ENCODE measurements at regions not wholly inside any gene's neighbourhood (a gene's known extent, or its start where the extent isn't known, plus 50 kb on each side); places are given as distances from the start of the nearest gene placed in this dataset.

GRCh38 chr6:170108456-170108855 lies 182.4 kb downstream of the DLL1 start:
- Histone ChIP-seq H3K9me3 (no peaks in the 10 kb centered on the region), H3K36me3 (replicated peaks in 1 of 2; ENCODE audit: insufficient read depth in 1 of 2, low read depth in 2 of 2) (no peaks in the 10 kb centered on the region), H3K4me3 (no peak overlapping the region), H3K4me1 (no peaks in the 10 kb centered on the region), H3K27ac (no peak overlapping the region), H3K27me3 (no peaks in the 10 kb centered on the region)
- intact Hi-C loops (cut with DNase I), result no loop called here
- ATAC-seq (no peak), DNase-seq (peak in 2 of 4 donors; percentile 2 to 9)
- TF ChIP-seq CTCF (IDR thresholded peaks at IDR 0.05) (no peak), POLR2A (IDR thresholded peaks at IDR 0.05) (no peak)
- WGBS, 2 donors, result 81 to 93% methylated on average over 6 to 9 of the region's 9 CpGs

GRCh38 chr6:170107606-170108222 lies 183.2 kb downstream of the DLL1 start:
- 87 to 88% methylated on average over 12 to 13 of the region's 13 CpGs for WGBS, 2 donors
- Histone ChIP-seq H3K9me3 (no peaks in the 10 kb centered on the region), H3K27me3 (no peaks in the 10 kb centered on the region), H3K27ac (no peak overlapping the region), H3K4me3 (no peak overlapping the region), H3K36me3 (replicated peaks in 1 of 2; ENCODE audit: insufficient read depth in 1 of 2, low read depth in 2 of 2) (no peaks in the 10 kb centered on the region), H3K4me1 (no peaks in the 10 kb centered on the region)
- TF ChIP-seq POLR2A (IDR thresholded peaks at IDR 0.05) (no peak), CTCF (IDR thresholded peaks at IDR 0.05) (no peak)
- DNase-seq, result peak in 2 of 4 donors; percentile 2 to 4
- no peak for ATAC-seq
- intact Hi-C loops (cut with DNase I), result no loop called here

- Histone ChIP-seq H3K9me3 (no peaks in the 10 kb centered on the region), H3K36me3 (replicated peaks in 1 of 2; ENCODE audit: insufficient read depth in 1 of 2, low read depth in 2 of 2) (no peaks in the 10 kb centered on the region), H3K4me1 (no peaks in the 10 kb centered on the region), H3K27me3 (no peaks in the 10 kb centered on the region), H3K4me3 (no peak overlapping the region), H3K27ac (no peak overlapping the region)
- intact Hi-C loops (cut with DNase I), result no loop called here
- 74 to 75% methylated on average over 13 to 14 of the region's 14 CpGs for WGBS, 2 donors
- DNase-seq (peak in 2 of 4 donors; percentile 2 to 3), ATAC-seq (no peak)
- TF ChIP-seq POLR2A (IDR thresholded peaks at IDR 0.05) (no peak), CTCF (IDR thresholded peaks at IDR 0.05) (no peak)
Observed at GRCh38 chr6:170106906-170107525, 183.9 kb downstream of the DLL1 start.

- Histone ChIP-seq H3K27ac (no peak overlapping the region), H3K36me3 (replicated peaks in 1 of 2; ENCODE audit: insufficient read depth in 1 of 2, low read depth in 2 of 2) (no peaks in the 10 kb centered on the region), H3K4me1 (no peaks in the 10 kb centered on the region), H3K4me3 (no peak overlapping the region), H3K27me3 (no peaks in the 10 kb centered on the region), H3K9me3 (no peaks in the 10 kb centered on the region)
- TF ChIP-seq POLR2A (IDR thresholded peaks at IDR 0.05) (no peak), CTCF (IDR thresholded peaks at IDR 0.05) (no peak)
- ATAC-seq (no peak), DNase-seq (peak in 2 of 4 donors; percentile 2 to 4)
- 85 to 86% methylated on average over 13 to 30 of the region's 30 CpGs for WGBS, 2 donors
- intact Hi-C loops (cut with DNase I), result no loop called here
Observed at GRCh38 chr6:170102582-170103481, 188.0 kb downstream of the DLL1 start.

All from body of pancreas (tissue), 4 donors.